Left hindlimb (tissue), 1 donor: ENCODE measurements at regions not wholly inside any gene's neighbourhood (a gene's known extent, or its start where the extent isn't known, plus 50 kb on each side); places are given as distances from the start of the nearest gene placed in this dataset.

Experiments
- DNase-seq: peaks from one replicate; pipeline ENCODE4 v3.0.0-alpha.2; 2018

- no peak for DNase-seq
Observed at GRCh38 chrX:51798701-51799100, 55.5 kb downstream of the GSPT2 start.

GRCh38 chrX:51802917-51803688 is 59.9 kb downstream of the GSPT2 start:
- peak; percentile 40 for DNase-seq

- no peak for DNase-seq
Observed at GRCh38 chrX:51803833-51804232, 60.6 kb downstream of the GSPT2 start.

- DNase-seq, result no peak
Observed at GRCh38 chrX:51804741-51805140, 61.5 kb downstream of the GSPT2 start.

- DNase-seq, result no peak
Observed at GRCh38 chrX:51813886-51814460, 70.7 kb downstream of the GSPT2 start.

- DNase-seq, result no peak
Observed at GRCh38 chrX:51824061-51824460, 69.4 kb upstream of the MAGED1 start.

GRCh38 chrX:51825436-51825835 is 68.0 kb upstream of the MAGED1 start:
- DNase-seq, result no peak

- no peak for DNase-seq
Observed at GRCh38 chrX:51834076-51834475, 59.3 kb upstream of the MAGED1 start.

GRCh38 chrX:51836823-51837222 is 56.6 kb upstream of the MAGED1 start:
- DNase-seq, result no peak

GRCh38 chrX:51837451-51837850 is 56.0 kb upstream of the MAGED1 start:
- no peak for DNase-seq

GRCh38 chrX:51837921-51838320 is 55.5 kb upstream of the MAGED1 start:
- DNase-seq, result peak; percentile 31
